Testis (tissue), 2 donors: ENCODE measurements at regions not wholly inside any gene's neighbourhood (a gene's known extent, or its start where the extent isn't known, plus 50 kb on each side); places are given as distances from the start of the nearest gene placed in this dataset.

Experiments used
- POLR2A ChIP-seq: fragments of 450-650 bp; IDR thresholded peaks from one replicate; pipeline ENCODE4 v1.6.1; 2017; ENCODE audit warnings: antibody characterized with exemption, mild to moderate bottlenecking, moderate library complexity
- TF ChIP-seq, protein P1 (sequence below), 3 experiments: fragments of 450-650 bp in 2 of 3; fragments of 200-600 bp in 1 of 3; sonication (generic) in 1 of 3; IDR thresholded peaks; one replicate each; pipeline ENCODE4 v1.5.1; 2016 to 2019; ENCODE audit warnings: antibody characterized with exemption in 3 of 3, mild to moderate bottlenecking in 2 of 3, moderate library complexity in 1 of 3

GRCh38 chr11:13836666-13837065 lies 125.9 kb upstream of the SPON1 start:
- TF ChIP-seq, protein P1, sequence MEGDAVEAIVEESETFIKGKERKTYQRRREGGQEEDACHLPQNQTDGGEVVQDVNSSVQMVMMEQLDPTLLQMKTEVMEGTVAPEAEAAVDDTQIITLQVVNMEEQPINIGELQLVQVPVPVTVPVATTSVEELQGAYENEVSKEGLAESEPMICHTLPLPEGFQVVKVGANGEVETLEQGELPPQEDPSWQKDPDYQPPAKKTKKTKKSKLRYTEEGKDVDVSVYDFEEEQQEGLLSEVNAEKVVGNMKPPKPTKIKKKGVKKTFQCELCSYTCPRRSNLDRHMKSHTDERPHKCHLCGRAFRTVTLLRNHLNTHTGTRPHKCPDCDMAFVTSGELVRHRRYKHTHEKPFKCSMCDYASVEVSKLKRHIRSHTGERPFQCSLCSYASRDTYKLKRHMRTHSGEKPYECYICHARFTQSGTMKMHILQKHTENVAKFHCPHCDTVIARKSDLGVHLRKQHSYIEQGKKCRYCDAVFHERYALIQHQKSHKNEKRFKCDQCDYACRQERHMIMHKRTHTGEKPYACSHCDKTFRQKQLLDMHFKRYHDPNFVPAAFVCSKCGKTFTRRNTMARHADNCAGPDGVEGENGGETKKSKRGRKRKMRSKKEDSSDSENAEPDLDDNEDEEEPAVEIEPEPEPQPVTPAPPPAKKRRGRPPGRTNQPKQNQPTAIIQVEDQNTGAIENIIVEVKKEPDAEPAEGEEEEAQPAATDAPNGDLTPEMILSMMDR (IDR thresholded peaks at IDR 0.05) = no peak
- TF ChIP-seq POLR2A = no peak
